BJ (cell line): ENCODE measurements at regions not wholly inside any gene's neighbourhood (a gene's known extent, or its start where the extent isn't known, plus 50 kb on each side); places are given as distances from the start of the nearest gene placed in this dataset.

ENCODE experiments used
- CTCF ChIA-PET: fragments of 350-600 bp; formaldehyde crosslinking; extraction: SDS; loops from one replicate; lab custom pipeline; 2021; ENCODE audit warnings: antibody characterized with exemption, inconsistent platforms; lab: Yijun Ruan, JAX
- POLR2A ChIA-PET: fragments of 300-600 bp; sonication (Branson Sonifier 250); formaldehyde crosslinking; extraction: SDS; loops from one replicate; lab custom pipeline; 2021; ENCODE audit warnings: antibody characterized with exemption; lab: Charles Lee
- DNase-seq: peaks from one replicate; pipeline ENCODE4 v3.0.0-alpha.2; 2011; ENCODE audit warnings: low read depth
- H3K27me3 ChIP-seq: 2 replicates; pipeline ENCODE4 v1.6.0; 2011; ENCODE audit warnings: low read length; ENCODE audit not compliant: control insufficient read depth, insufficient read depth
- H3K36me3 ChIP-seq: 2 replicates; pipeline ENCODE4 v1.5.1; 2011; ENCODE audit warnings: low read length; ENCODE audit not compliant: control insufficient read depth, insufficient read depth
- H3K4me3 ChIP-seq: 2 replicates; pipeline ENCODE4 v1.5.1; 2011; ENCODE audit warnings: low read depth, mild to moderate bottlenecking, control low read depth, low read length
- TF ChIP-seq, protein P1 (sequence below): IDR thresholded peaks from 2 replicates; pipeline ENCODE4 v1.5.1; 2011; ENCODE audit warnings: low read depth, mild to moderate bottlenecking, control low read depth, inconsistent platforms, low read length, moderate library complexity; ENCODE audit not compliant: insufficient read depth

DNA sequence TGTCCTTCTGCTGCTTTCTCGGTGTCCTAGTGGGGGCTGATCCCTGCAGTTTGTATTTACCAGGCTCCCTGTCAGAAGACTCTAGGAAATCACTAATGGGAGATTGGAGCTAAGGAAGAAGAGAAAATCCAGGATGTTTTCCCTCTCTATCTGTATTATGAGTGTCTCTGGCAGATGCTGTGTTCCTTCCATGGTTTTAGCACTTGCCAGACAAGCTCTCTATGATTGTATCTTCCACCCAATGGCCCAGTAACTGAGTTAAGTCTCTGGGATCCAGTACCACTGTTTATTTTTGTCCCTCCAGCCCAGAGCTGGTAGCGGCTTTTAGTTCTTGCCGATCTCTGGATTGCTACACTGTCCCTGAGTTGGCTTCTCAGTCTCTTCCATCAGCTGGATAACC is 494.8 kb upstream of the SLC39A10 start:
- ChIA-PET POLR2A (no interaction called here), CTCF (no interaction called here)
- Histone ChIP-seq H3K4me3 (no peak overlapping the region), H3K27me3 (no peaks in the 10 kb centered on the region), H3K36me3 (no peaks in the 10 kb centered on the region)
- TF ChIP-seq, protein P1, sequence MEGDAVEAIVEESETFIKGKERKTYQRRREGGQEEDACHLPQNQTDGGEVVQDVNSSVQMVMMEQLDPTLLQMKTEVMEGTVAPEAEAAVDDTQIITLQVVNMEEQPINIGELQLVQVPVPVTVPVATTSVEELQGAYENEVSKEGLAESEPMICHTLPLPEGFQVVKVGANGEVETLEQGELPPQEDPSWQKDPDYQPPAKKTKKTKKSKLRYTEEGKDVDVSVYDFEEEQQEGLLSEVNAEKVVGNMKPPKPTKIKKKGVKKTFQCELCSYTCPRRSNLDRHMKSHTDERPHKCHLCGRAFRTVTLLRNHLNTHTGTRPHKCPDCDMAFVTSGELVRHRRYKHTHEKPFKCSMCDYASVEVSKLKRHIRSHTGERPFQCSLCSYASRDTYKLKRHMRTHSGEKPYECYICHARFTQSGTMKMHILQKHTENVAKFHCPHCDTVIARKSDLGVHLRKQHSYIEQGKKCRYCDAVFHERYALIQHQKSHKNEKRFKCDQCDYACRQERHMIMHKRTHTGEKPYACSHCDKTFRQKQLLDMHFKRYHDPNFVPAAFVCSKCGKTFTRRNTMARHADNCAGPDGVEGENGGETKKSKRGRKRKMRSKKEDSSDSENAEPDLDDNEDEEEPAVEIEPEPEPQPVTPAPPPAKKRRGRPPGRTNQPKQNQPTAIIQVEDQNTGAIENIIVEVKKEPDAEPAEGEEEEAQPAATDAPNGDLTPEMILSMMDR = no peak
- DNase-seq = no peak

- TF ChIP-seq, protein P1 = no peak
- no peaks in the 10 kb centered on the region for H3K27me3 ChIP-seq
- ChIA-PET CTCF (no interaction called here), POLR2A (no interaction called here)
- DNase-seq = no peak
- H3K36me3 ChIP-seq = no peaks in the 10 kb centered on the region
- no peak overlapping the region for H3K4me3 ChIP-seq
Measured at GRCh38 chr2:195160963-195161362, 496.1 kb upstream of the SLC39A10 start.

DNA sequence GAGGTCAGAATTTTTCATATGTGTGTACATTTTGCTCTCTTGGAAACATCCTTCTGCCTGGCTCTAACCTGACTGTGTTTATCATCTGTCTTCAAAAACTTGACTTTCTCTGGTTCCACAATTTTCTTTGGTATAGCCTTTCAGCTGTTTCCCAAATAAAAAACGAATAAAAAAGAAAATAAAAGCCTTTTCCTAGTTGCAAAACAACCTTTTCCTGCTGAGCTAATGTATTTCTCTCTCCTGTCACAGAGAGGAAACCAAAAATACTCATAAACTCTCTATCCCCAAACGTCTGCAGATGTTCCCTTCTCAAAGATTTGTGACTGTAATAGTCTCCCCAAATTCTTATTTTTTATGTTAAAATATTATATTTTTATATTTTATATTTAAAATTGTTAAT is 505.3 kb upstream of the SLC39A10 start:
- DNase-seq = no peak
- ChIA-PET POLR2A (no interaction called here), CTCF (no interaction called here)
- H3K4me3 ChIP-seq = no peak overlapping the region
- H3K27me3 ChIP-seq = no peaks in the 10 kb centered on the region
- H3K36me3 ChIP-seq = no peaks in the 10 kb centered on the region
- TF ChIP-seq, protein P1 = no peak

DNA sequence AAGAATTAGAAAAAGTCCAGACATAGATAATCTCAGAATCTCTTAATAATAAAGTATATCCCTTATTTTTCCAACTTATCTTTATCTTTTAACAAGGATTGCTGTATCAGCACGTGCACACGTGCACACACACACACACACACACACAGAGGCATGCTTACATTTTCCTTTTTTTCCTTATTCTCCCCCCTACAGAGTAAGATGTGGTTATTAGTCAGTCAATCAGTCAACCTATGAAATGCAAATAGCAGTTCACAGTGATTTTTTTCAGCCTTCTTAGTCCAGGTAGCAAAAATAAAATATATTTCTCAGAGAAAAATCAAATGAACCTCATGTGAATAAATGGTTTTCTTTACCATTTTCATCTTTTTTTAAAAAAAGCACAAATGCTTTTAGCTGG is 506.2 kb upstream of the SLC39A10 start:
- H3K36me3 ChIP-seq = no peaks in the 10 kb centered on the region
- ChIA-PET POLR2A (no interaction called here), CTCF (no interaction called here)
- H3K4me3 ChIP-seq = no peak overlapping the region
- DNase-seq = no peak
- no peaks in the 10 kb centered on the region for H3K27me3 ChIP-seq
- TF ChIP-seq, protein P1 = no peak

DNA sequence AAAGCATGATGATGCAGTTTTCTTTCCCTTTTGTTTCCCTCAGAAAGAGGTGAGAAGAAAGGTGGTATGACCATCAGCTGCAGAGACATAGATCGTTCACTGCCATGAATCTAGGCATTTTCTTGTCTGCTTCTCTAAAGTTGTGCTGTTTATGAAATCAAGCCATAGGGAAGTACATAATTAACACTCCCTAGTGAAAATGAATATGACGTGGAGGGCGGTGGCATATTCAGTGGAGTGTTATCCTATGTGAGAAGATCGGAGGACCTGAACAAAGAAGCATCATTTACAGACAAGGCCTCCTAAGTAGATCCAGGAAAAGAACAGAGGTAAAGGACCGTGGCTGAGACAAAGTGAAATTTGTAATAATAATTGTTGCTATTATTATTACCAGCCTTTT is 509.0 kb upstream of the SLC39A10 start:
- DNase-seq = no peak
- no peaks in the 10 kb centered on the region for H3K27me3 ChIP-seq
- ChIA-PET CTCF (no interaction called here), POLR2A (no interaction called here)
- TF ChIP-seq, protein P1 = no peak
- H3K4me3 ChIP-seq = no peak overlapping the region
- H3K36me3 ChIP-seq = no peaks in the 10 kb centered on the region
